H1 (cell line): ENCODE measurements at regions not wholly inside any gene's neighbourhood (a gene's known extent, or its start where the extent isn't known, plus 50 kb on each side); places are given as distances from the start of the nearest gene placed in this dataset.

Experiments used
- CTCF ChIA-PET: fragments of 300-600 bp; sonication (Branson Sonifier 250); formaldehyde crosslinking; loops from one replicate; lab custom pipeline; 2021; ENCODE audit not compliant: partially characterized antibody; lab: Charles Lee
- POLR2A ChIA-PET: fragments of 300-600 bp; sonication (Branson Sonifier 250); formaldehyde crosslinking; loops from one replicate; lab custom pipeline; 2021; ENCODE audit warnings: inconsistent platforms; ENCODE audit not compliant: partially characterized antibody; lab: Charles Lee
- DNase-seq, 2 experiments: peaks; one replicate each; pipeline versions ENCODE4 v3.0.0 to v3.0.0-alpha.2; 2010 to 2022; ENCODE audit warnings: low spot score in 2 of 2, low read depth in 1 of 2, mixed read lengths in 1 of 2
- FAIRE-seq: peaks from 2 replicates; lab custom pipeline; 2011; peaks lifted over from hg19 to GRCh38; lab: Jason Lieb, UNC
- H2AFZ ChIP-seq: 2 replicates; pipeline ENCODE4 v1.8.1; 2012; ENCODE audit warnings: low read length, inconsistent platforms
- H2AK5ac ChIP-seq: 2 replicates; pipeline ENCODE4 v1.6.1; 2013; ENCODE audit warnings: low read depth, low read length
- H2BK120ac ChIP-seq: replicated peaks from 2 replicates; pipeline ENCODE3; 2013; ENCODE audit warnings: low read depth, low read length, inconsistent platforms
- H2BK12ac ChIP-seq: 2 replicates; pipeline ENCODE4 v1.6.1; 2013; ENCODE audit warnings: low read depth, low read length
- H2BK15ac ChIP-seq: 2 replicates; pipeline ENCODE4 v1.6.1; 2013; ENCODE audit warnings: low read length
- H2BK20ac ChIP-seq: 2 replicates; pipeline ENCODE4 v1.6.1; 2013; ENCODE audit warnings: low read length
- H2BK5ac ChIP-seq: 2 replicates; pipeline ENCODE4 v1.6.1; 2013; ENCODE audit warnings: low read depth, low read length
- H3K14ac ChIP-seq: 2 replicates; pipeline ENCODE4 v1.6.1; 2013; ENCODE audit warnings: inconsistent platforms; ENCODE audit not compliant: insufficient read length
- H3K18ac ChIP-seq: 2 replicates; pipeline ENCODE4 v1.6.1; 2013; ENCODE audit warnings: low read length; ENCODE audit errors: extremely low read depth
- H3K23ac ChIP-seq: 2 replicates; pipeline ENCODE4 v1.6.1; 2013; ENCODE audit warnings: inconsistent platforms; ENCODE audit not compliant: insufficient read length
- H3K23me2 ChIP-seq: 2 replicates; pipeline ENCODE4 v1.6.1; 2013; ENCODE audit warnings: low read depth, low read length
- H3K27ac ChIP-seq: 2 replicates; pipeline ENCODE4 v1.6.1; 2011; ENCODE audit warnings: low read depth, low read length, inconsistent platforms
- H3K27me3 ChIP-seq, 4 experiments: replicated peaks in 1 of 4; 1 replicate in 1 of 4; 2 replicates in 3 of 4; pipeline versions ENCODE4 v1.6.1 to v1.8.1; 2011 to 2013; ENCODE audit warnings: low read length in 3 of 4, mild to moderate bottlenecking in 3 of 4, inconsistent platforms in 2 of 4, mixed read lengths in 2 of 4, moderate library complexity in 1 of 4; ENCODE audit not compliant: control insufficient read depth in 3 of 4, insufficient read depth in 3 of 4; ENCODE audit errors: extremely low read depth in 1 of 4
- H3K36me3 ChIP-seq, 4 experiments: 2 replicates each; pipeline versions ENCODE4 v1.6.1 to v1.8.1; 2011 to 2013; ENCODE audit warnings: mild to moderate bottlenecking in 4 of 4, low read length in 3 of 4, moderate library complexity in 2 of 4, control low read depth in 1 of 4, inconsistent platforms in 1 of 4; ENCODE audit not compliant: insufficient read depth in 4 of 4, control insufficient read depth in 2 of 4
- H3K4ac ChIP-seq: replicated peaks from 2 replicates; pipeline ENCODE3; 2013; ENCODE audit warnings: low read length, low read depth, mixed read lengths, inconsistent platforms; ENCODE audit not compliant: insufficient read length
- H3K4me1 ChIP-seq, 4 experiments: replicated peaks in 1 of 4; 1 replicate in 1 of 4; 2 replicates in 3 of 4; pipeline versions ENCODE4 v1.6.1 to v1.8.1; 2011 to 2013; ENCODE audit warnings: low read length in 3 of 4, inconsistent platforms in 2 of 4, mixed read lengths in 1 of 4; ENCODE audit not compliant: insufficient read depth in 4 of 4, control insufficient read depth in 3 of 4
- H3K4me2 ChIP-seq, 2 experiments: 2 replicates each; pipeline versions ENCODE4 v1.6.1 to v1.8.1; 2011 to 2013; ENCODE audit warnings: low read depth in 2 of 2, low read length in 2 of 2, control low read depth in 1 of 2, inconsistent platforms in 1 of 2, mild to moderate bottlenecking in 1 of 2; ENCODE audit not compliant: insufficient read depth in 1 of 2
- H3K4me3 ChIP-seq, 4 experiments: fragments of 200-600, 300-600 bp in 1 of 4; sonication (generic), shearing (Covaris generic), sonication (Bioruptor Twin) in 1 of 4; 2 replicates each; pipeline versions ENCODE4 v1.5.1 to v1.8.1; 2011 to 2016; ENCODE audit warnings: low read length in 4 of 4, low read depth in 3 of 4, control low read depth in 2 of 4, inconsistent platforms in 2 of 4, mild to moderate bottlenecking in 2 of 4, mixed read lengths in 1 of 4, moderate library complexity in 1 of 4; ENCODE audit not compliant: insufficient read depth in 2 of 4; ENCODE audit errors: extremely low read depth in 1 of 4
- H3K56ac ChIP-seq: replicated peaks from 2 replicates; pipeline ENCODE3; 2013; ENCODE audit warnings: low read depth, mild to moderate bottlenecking, mixed read lengths, low read length, inconsistent platforms; ENCODE audit not compliant: insufficient read length
- H3K79me1 ChIP-seq: 2 replicates; pipeline ENCODE4 v1.6.1; 2013; ENCODE audit warnings: low read depth, low read length, control low read depth
- H3K79me2 ChIP-seq, 2 experiments: 2 replicates each; pipeline versions ENCODE4 v1.6.1 to v1.8.1; 2012 to 2013; ENCODE audit warnings: low read length in 2 of 2, mild to moderate bottlenecking in 2 of 2, inconsistent platforms in 1 of 2; ENCODE audit not compliant: insufficient read depth in 2 of 2, control insufficient read depth in 1 of 2
- H3K9ac ChIP-seq, 4 experiments: replicated peaks in 1 of 4; 1 replicate in 1 of 4; 2 replicates in 3 of 4; pipeline versions ENCODE4 v1.6.1 to v1.8.1; 2011 to 2013; ENCODE audit warnings: low read depth in 3 of 4, low read length in 3 of 4, control low read depth in 2 of 4, mild to moderate bottlenecking in 2 of 4, moderate library complexity in 2 of 4, inconsistent platforms in 1 of 4; ENCODE audit errors: extremely low read depth in 1 of 4
- H3K9me3 ChIP-seq, 2 experiments: 2 replicates each; pipeline versions ENCODE4 v1.6.1 to v1.8.1; 2012 to 2013; ENCODE audit warnings: mild to moderate bottlenecking in 2 of 2, moderate library complexity in 2 of 2, control low read depth in 1 of 2, inconsistent platforms in 1 of 2, low read depth in 1 of 2, low read length in 1 of 2, mixed read lengths in 1 of 2; ENCODE audit not compliant: insufficient read depth in 2 of 2
- H4K20me1 ChIP-seq, 2 experiments: replicated peaks in 1 of 2; 2 replicates each; pipeline versions ENCODE3 to v1.8.1; 2011 to 2013; ENCODE audit warnings: inconsistent platforms in 2 of 2, low read length in 2 of 2, mild to moderate bottlenecking in 1 of 2; ENCODE audit not compliant: insufficient read depth in 2 of 2, control insufficient read depth in 1 of 2
- H4K5ac ChIP-seq: 2 replicates; pipeline ENCODE4 v1.6.1; 2013; ENCODE audit warnings: low read length, low read depth, mixed read lengths, inconsistent platforms; ENCODE audit not compliant: insufficient read length
- H4K8ac ChIP-seq: 2 replicates; pipeline ENCODE4 v1.8.0; 2013; ENCODE audit warnings: mild to moderate bottlenecking, moderate library complexity, low read length, inconsistent platforms; ENCODE audit not compliant: insufficient read depth; ENCODE audit errors: extremely low read depth
- H4K91ac ChIP-seq: replicated peaks from 2 replicates; pipeline ENCODE3; 2013; ENCODE audit warnings: low read length, mixed read lengths, inconsistent platforms; ENCODE audit not compliant: insufficient read length
- BCL11A ChIP-seq, 2 experiments: IDR thresholded peaks; one replicate each; pipeline ENCODE4 v1.6.1; 2011; ENCODE audit warnings: low read depth in 2 of 2, low read length in 2 of 2, mild to moderate bottlenecking in 2 of 2
- CHD2 ChIP-seq: IDR thresholded peaks from 2 replicates; pipeline ENCODE4 v1.6.1; 2012; ENCODE audit warnings: low read length, improper control_type of control experiment
- GTF2F1 ChIP-seq: IDR thresholded peaks from 2 replicates; pipeline ENCODE4 v1.6.1; 2012; ENCODE audit warnings: low read depth, low read length, improper control_type of control experiment, borderline replicate concordance
- JUND ChIP-seq: IDR thresholded peaks from 2 replicates; pipeline ENCODE4 v1.6.1; 2011; ENCODE audit warnings: mild to moderate bottlenecking, improper control_type of control experiment, low read length
- KDM4A ChIP-seq: IDR thresholded peaks from one replicate; pipeline ENCODE4 v1.7.1; 2012; ENCODE audit warnings: low read depth, mild to moderate bottlenecking, moderate library complexity, low read length, inconsistent platforms; ENCODE audit not compliant: severe bottlenecking
- RBBP5 ChIP-seq: IDR thresholded peaks from 2 replicates; pipeline ENCODE4 v1.7.1; 2012; ENCODE audit warnings: low read depth, mild to moderate bottlenecking, inconsistent platforms, low read length, moderate library complexity, borderline replicate concordance
- RXRA ChIP-seq: IDR thresholded peaks from 2 replicates; pipeline ENCODE4 v1.6.1; 2011; ENCODE audit warnings: low read depth, mild to moderate bottlenecking, low read length, moderate library complexity; ENCODE audit not compliant: insufficient read depth
- SRF ChIP-seq: IDR thresholded peaks from 2 replicates; pipeline ENCODE4 v1.6.1; 2011; ENCODE audit warnings: mild to moderate bottlenecking, low read depth, low read length, moderate library complexity
- TCF12 ChIP-seq: IDR thresholded peaks from 2 replicates; pipeline ENCODE4 v1.6.1; 2011; ENCODE audit warnings: low read depth, mild to moderate bottlenecking, low read length
- WGBS, 2 experiments: shearing (Covaris generic) in 1 of 2; methylation state at CpG; one replicate each; pipeline versions ENCODE4 v1.1.6 to v1.1.7; 2013 to 2015; ENCODE audit warnings: low lambda C conversion rate in 2 of 2, mixed read lengths in 2 of 2, inconsistent platforms in 1 of 2, low coverage in 1 of 2, missing lambda C conversion rate in 1 of 2; ENCODE audit not compliant: insufficient replicate concordance in 2 of 2, insufficient coverage in 1 of 2, insufficient read length in 1 of 2; ENCODE audit errors: extremely low coverage in 1 of 2, missing lambda C conversion rate in 1 of 2; 5-methylcytosine and 5-hydroxymethylcytosine counted together

DNA sequence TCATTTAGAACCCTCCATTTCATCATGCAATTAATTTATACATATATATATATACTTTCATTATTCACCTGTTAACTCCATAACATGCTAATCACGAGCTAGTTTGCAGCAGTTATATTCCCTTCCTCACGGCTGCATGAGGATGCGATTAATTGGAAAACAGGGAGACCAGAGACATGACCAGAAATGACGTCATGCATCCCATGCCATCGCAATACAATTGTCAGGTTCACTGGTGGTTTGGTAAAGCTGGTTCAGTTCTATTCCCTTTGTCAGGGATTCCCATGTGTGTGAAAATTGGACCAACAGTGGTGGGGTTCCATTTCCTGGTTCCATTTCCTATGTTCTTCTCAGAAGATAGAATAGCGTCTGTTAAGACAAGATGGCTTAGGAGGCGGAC, 440.4 kb upstream of the ERCC4 start:
- no peak overlapping the region for H2BK5ac ChIP-seq
- no peak overlapping the region for H2AFZ ChIP-seq
- no peak overlapping the region for H3K4me3 ChIP-seq
- no peak overlapping the region for H3K56ac ChIP-seq
- H4K8ac ChIP-seq, result no peak overlapping the region
- no peak overlapping the region for H4K91ac ChIP-seq
- no peak overlapping the region for H3K14ac ChIP-seq
- no peak overlapping the region for H2BK120ac ChIP-seq
- no peak overlapping the region for H3K4me2 ChIP-seq
- H3K4ac ChIP-seq, result no peak overlapping the region
- no peak overlapping the region for H2AK5ac ChIP-seq
- no peak overlapping the region for H3K18ac ChIP-seq
- DNase-seq (no peak), FAIRE-seq (no peak)
- H3K36me3 ChIP-seq, result peaks cover 0 to 6% (median 0%) of the 10 kb centered on the region in 4 experiments; a peak in 1 of 8 replicates
- H4K20me1 ChIP-seq, result no peaks in the 10 kb centered on the region
- H3K27me3 ChIP-seq, result no peaks in the 10 kb centered on the region
- H2BK15ac ChIP-seq, result no peak overlapping the region
- no peak overlapping the region for H3K23ac ChIP-seq
- H2BK20ac ChIP-seq, result no peak overlapping the region
- ChIA-PET POLR2A (no interaction called here), CTCF (interaction anchor here (0.5 to 1.8 kb wide), 4 partner anchors 26 to 250 kb away, joined by 3 to 7 read pairs (median 4); no protein-coding TSS in a partner anchor)
- no peaks in the 10 kb centered on the region for H3K79me2 ChIP-seq
- H3K23me2 ChIP-seq, result no peaks in the 10 kb centered on the region
- H3K9me3 ChIP-seq, result peaks cover 12 to 13% of the 10 kb centered on the region in 2 experiments
- H2BK12ac ChIP-seq, result no peak overlapping the region
- no peak overlapping the region for H4K5ac ChIP-seq
- H3K27ac ChIP-seq, result no peak overlapping the region
- WGBS, 2 experiments, result 91% methylated on average over 7 of the region's 7 CpGs; no CpG with 5 or more reads in 1 of the 2 experiments
- no peak overlapping the region; a peak in 1 of 7 replicates for H3K9ac ChIP-seq
- TF ChIP-seq JUND, result no peak
- TF ChIP-seq RBBP5, result no peak
- TF ChIP-seq KDM4A, result no peak
- no peak for TF ChIP-seq RXRA
- no peak for TF ChIP-seq BCL11A (IDR thresholded peaks at IDR 0.05; ENCODE audit: low read depth in 2 of 2, low read length in 2 of 2)
- TF ChIP-seq GTF2F1, result no peak
- no peak for TF ChIP-seq CHD2
- no peak for TF ChIP-seq SRF
- no peak for TF ChIP-seq TCF12
- no peaks in the 10 kb centered on the region for H3K79me1 ChIP-seq
- no peaks in the 10 kb centered on the region; a peak in 1 of 7 replicates for H3K4me1 ChIP-seq
